GM12878 (cell line): ENCODE measurements at regions not wholly inside any gene's neighbourhood (a gene's known extent, or its start where the extent isn't known, plus 50 kb on each side); places are given as distances from the start of the nearest gene placed in this dataset.

Experiments used
- ATAC-seq: fragments of 200-7000 bp; cut with Tn5 transposase; 3 replicates; pipeline ENCODE4 v1.9.1; 2020; ENCODE audit warnings: mild to moderate bottlenecking, moderate library complexity
- BruUV-seq: library from RNA; stranded (reverse); fragments of 400-500 nt; replicated peaks from 2 replicates; lab custom pipeline; 2021; lab: Mats Ljungman, UMichigan
- CTCF ChIA-PET: fragments of 300-600 bp; sonication (Branson Sonifier 250); formaldehyde crosslinking; extraction: SDS; loops from one replicate; lab custom pipeline; 2021; ENCODE audit warnings: inconsistent platforms; lab: Yijun Ruan, JAX
- POLR2A ChIA-PET: fragments of 350-600 bp; formaldehyde crosslinking; extraction: SDS; loops from one replicate; lab custom pipeline; 2021; ENCODE audit warnings: inconsistent platforms; lab: Charles Lee
- RAD21 ChIA-PET: fragments of 300-600 bp; sonication (Branson Sonifier 250); formaldehyde crosslinking; loops from one replicate; lab custom pipeline; 2023; ENCODE audit warnings: antibody characterized with exemption; ENCODE audit not compliant: unreplicated experiment; lab: Charles Lee
- SMC1A ChIA-PET: fragments of 300-600 bp; sonication (Branson Sonifier 250); formaldehyde crosslinking; loops from one replicate; lab custom pipeline; 2023; ENCODE audit not compliant: unreplicated experiment, uncharacterized antibody; lab: Charles Lee
- DNase-seq: peaks from one replicate; pipeline ENCODE4 v3.0.0-alpha.2; 2011; ENCODE audit warnings: low read depth, low spot score
- FAIRE-seq: peaks from 3 replicates; lab custom pipeline; 2011; peaks lifted over from hg19 to GRCh38; lab: Jason Lieb, UNC
- H2AFZ ChIP-seq: 2 replicates; pipeline ENCODE4 v1.6.0; 2011; ENCODE audit warnings: low read depth, low read length, control low read depth; ENCODE audit not compliant: control insufficient read depth
- H3K27ac ChIP-seq: 2 replicates; pipeline ENCODE4 v1.5.1; 2011; ENCODE audit warnings: control low read depth; ENCODE audit not compliant: control insufficient read depth, insufficient read depth
- H3K27me3 ChIP-seq, 2 experiments: replicated peaks in 1 of 2; 2 replicates each; pipeline versions ENCODE4 v1.6.0 to v1.6.1; 2011; ENCODE audit warnings: low read length in 1 of 2; ENCODE audit not compliant: control insufficient read depth in 2 of 2, insufficient read depth in 2 of 2
- H3K36me3 ChIP-seq, 2 experiments: 2 replicates each; pipeline ENCODE4 v1.5.1; 2011; ENCODE audit warnings: low read length in 1 of 2; ENCODE audit not compliant: control insufficient read depth in 2 of 2, insufficient read depth in 2 of 2
- H3K4me1 ChIP-seq: 2 replicates; pipeline ENCODE4 v1.6.1; 2011; ENCODE audit warnings: mild to moderate bottlenecking, low read length, moderate library complexity, mixed read lengths; ENCODE audit not compliant: control insufficient read depth, insufficient read depth
- H3K4me2 ChIP-seq: 2 replicates; pipeline ENCODE4 v1.6.0; 2011; ENCODE audit warnings: control low read depth; ENCODE audit not compliant: control insufficient read depth, insufficient read depth
- H3K4me3 ChIP-seq: fragments of 200-600 bp; sonication (generic); 2 replicates; pipeline ENCODE4 v1.5.1; 2016
- H3K79me2 ChIP-seq: 2 replicates; pipeline ENCODE4 v1.6.0; 2011; ENCODE audit warnings: low read length; ENCODE audit not compliant: control insufficient read depth, insufficient read depth
- H3K9ac ChIP-seq: 2 replicates; pipeline ENCODE4 v1.8.0; 2011; ENCODE audit warnings: low read length, control low read depth, mixed read lengths; ENCODE audit not compliant: control insufficient read depth, insufficient read depth
- H3K9me3 ChIP-seq: replicated peaks from 3 replicates; pipeline ENCODE4 v1.5.1; 2011; ENCODE audit warnings: mild to moderate bottlenecking, low read length; ENCODE audit not compliant: control insufficient read depth, insufficient read depth
- H4K20me1 ChIP-seq: 2 replicates; pipeline ENCODE4 v1.6.0; 2011; ENCODE audit not compliant: control insufficient read depth, insufficient read depth
- BACH1 ChIP-seq: fragments of 450-650 bp; IDR thresholded peaks from 2 replicates; pipeline ENCODE4 v1.6.1; 2017; ENCODE audit warnings: mild to moderate bottlenecking, borderline replicate concordance
- ESRRA ChIP-seq: IDR thresholded peaks from 2 replicates; pipeline ENCODE4 v1.6.1; 2012; ENCODE audit warnings: mild to moderate bottlenecking, low read length, improper control_type of control experiment
- FOXM1 ChIP-seq: IDR thresholded peaks from 2 replicates; pipeline ENCODE4 v1.6.1; 2012; ENCODE audit warnings: low read depth, mild to moderate bottlenecking, inconsistent platforms, low read length, moderate library complexity
- HCFC1 ChIP-seq: fragments of 150-350 bp; IDR thresholded peaks from 2 replicates; pipeline ENCODE4 v1.6.1; 2014; ENCODE audit warnings: low read length
- ZZZ3 ChIP-seq: IDR thresholded peaks from 2 replicates; pipeline ENCODE4 v1.6.1; 2011; ENCODE audit warnings: low read depth; ENCODE audit not compliant: control insufficient read depth, insufficient read length
- WGBS: methylation state at CpG from one replicate; pipeline ENCODE4 v1.1.6; 2016; ENCODE audit warnings: low lambda C conversion rate; ENCODE audit not compliant: insufficient replicate concordance, insufficient coverage; ENCODE audit errors: missing lambda C conversion rate; 5-methylcytosine and 5-hydroxymethylcytosine counted together
- in situ Hi-C: fragments of 300-500 bp; cut with MboI; formaldehyde crosslinking; loops from 9 replicates; pipeline ENCODE4 v1.14.3; 2018; ENCODE audit warnings: mixed read lengths
- intact Hi-C: fragments of 100-400 bp; cut with micrococcal nuclease; formaldehyde crosslinking; loops from one replicate; pipeline ENCODE4 v1.14.2; 2022; ENCODE audit not compliant: unreplicated experiment
- TF ChIP-seq, protein P1 (sequence below): fragments of 450-650 bp; formaldehyde crosslinking; IDR thresholded peaks from 2 replicates; pipeline ENCODE4 v1.5.0; 2022; ENCODE audit warnings: mild to moderate bottlenecking, missing genetic modification characterization
- TF ChIP-seq, protein P2 (sequence below): IDR thresholded peaks from 2 replicates; pipeline ENCODE4 v1.6.1; 2011; ENCODE audit warnings: borderline replicate concordance, low read depth, mild to moderate bottlenecking, moderate library complexity, mixed read lengths, low read length; ENCODE audit not compliant: insufficient read depth; ENCODE audit errors: extremely low read length
- TF ChIP-seq, protein P3 (sequence below): fragments of 150-350 bp; IDR thresholded peaks from 2 replicates; pipeline ENCODE4 v1.6.1; 2014; ENCODE audit warnings: mild to moderate bottlenecking, low read depth, low read length
- TF ChIP-seq, protein P4 (sequence below): IDR thresholded peaks from 2 replicates; pipeline ENCODE4 v1.6.1; 2011; ENCODE audit warnings: mild to moderate bottlenecking, low read depth, low read length, moderate library complexity; ENCODE audit not compliant: insufficient replicate concordance

DNA sequence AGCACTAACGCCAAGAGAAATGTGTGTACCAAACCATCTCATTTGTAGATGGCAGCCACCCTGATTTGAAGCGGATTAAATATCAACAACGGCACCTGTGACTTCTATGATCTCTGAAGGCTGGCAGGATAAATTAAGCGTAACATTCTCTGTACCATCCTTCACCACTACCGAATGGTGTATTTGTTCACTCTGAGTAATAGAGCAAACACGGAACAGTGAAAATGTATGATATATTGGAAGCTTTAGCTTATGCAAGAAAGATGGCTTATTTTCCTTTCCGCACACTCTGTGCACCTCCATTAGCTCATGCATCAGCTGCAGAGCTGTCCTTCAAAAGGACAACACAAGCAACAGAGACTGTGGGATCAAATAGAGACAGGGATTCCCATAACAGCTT is 431.1 kb downstream of the PRELID2 start (continued):
- TF ChIP-seq, protein P1, sequence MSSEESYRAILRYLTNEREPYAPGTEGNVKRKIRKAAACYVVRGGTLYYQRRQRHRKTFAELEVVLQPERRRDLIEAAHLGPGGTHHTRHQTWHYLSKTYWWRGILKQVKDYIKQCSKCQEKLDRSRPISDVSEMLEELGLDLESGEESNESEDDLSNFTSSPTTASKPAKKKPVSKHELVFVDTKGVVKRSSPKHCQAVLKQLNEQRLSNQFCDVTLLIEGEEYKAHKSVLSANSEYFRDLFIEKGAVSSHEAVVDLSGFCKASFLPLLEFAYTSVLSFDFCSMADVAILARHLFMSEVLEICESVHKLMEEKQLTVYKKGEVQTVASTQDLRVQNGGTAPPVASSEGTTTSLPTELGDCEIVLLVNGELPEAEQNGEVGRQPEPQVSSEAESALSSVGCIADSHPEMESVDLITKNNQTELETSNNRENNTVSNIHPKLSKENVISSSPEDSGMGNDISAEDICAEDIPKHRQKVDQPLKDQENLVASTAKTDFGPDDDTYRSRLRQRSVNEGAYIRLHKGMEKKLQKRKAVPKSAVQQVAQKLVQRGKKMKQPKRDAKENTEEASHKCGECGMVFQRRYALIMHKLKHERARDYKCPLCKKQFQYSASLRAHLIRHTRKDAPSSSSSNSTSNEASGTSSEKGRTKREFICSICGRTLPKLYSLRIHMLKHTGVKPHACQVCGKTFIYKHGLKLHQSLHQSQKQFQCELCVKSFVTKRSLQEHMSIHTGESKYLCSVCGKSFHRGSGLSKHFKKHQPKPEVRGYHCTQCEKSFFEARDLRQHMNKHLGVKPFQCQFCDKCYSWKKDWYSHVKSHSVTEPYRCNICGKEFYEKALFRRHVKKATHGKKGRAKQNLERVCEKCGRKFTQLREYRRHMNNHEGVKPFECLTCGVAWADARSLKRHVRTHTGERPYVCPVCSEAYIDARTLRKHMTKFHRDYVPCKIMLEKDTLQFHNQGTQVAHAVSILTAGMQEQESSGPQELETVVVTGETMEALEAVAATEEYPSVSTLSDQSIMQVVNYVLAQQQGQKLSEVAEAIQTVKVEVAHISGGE (CRISPR knock-in tag), result no peak
- TF ChIP-seq, protein P2, sequence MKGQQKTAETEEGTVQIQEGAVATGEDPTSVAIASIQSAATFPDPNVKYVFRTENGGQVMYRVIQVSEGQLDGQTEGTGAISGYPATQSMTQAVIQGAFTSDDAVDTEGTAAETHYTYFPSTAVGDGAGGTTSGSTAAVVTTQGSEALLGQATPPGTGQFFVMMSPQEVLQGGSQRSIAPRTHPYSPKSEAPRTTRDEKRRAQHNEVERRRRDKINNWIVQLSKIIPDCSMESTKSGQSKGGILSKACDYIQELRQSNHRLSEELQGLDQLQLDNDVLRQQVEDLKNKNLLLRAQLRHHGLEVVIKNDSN, result no peak

DNA sequence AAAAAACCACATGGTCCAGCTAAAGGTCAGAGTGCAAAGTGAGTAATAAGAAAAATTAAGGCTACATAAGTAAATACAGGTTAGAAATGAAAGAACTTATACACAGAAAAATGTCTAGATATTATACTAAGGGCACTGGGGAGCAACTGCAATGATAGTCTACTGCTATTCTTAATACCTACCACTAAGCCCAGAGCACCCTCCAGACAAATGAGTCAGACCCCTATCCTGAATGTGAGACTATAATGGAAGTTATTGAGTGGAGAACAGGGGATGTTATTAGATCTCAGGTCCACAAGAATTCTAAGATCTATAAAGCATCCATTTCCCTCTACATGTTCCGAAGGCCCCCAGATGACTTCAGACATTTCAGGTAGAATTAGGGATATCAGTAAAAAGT is 438.3 kb downstream of the PRELID2 start:
- H3K27ac ChIP-seq, result no peak overlapping the region
- H3K4me1 ChIP-seq, result no peaks in the 10 kb centered on the region
- H3K36me3 ChIP-seq, result no peaks in the 10 kb centered on the region
- H3K4me3 ChIP-seq, result no peak overlapping the region
- no peaks in the 10 kb centered on the region for H3K27me3 ChIP-seq
- H3K79me2 ChIP-seq, result no peaks in the 10 kb centered on the region
- intact Hi-C loops (no loop called here), in situ Hi-C loops (no loop called here)
- no peak for DNase-seq
- ATAC-seq, result no peak
- SMC1A ChIA-PET, result interaction anchor here (1.3 kb wide), 1 partner anchor 12 kb away, joined by 3 read pairs; no protein-coding TSS in a partner anchor
- CTCF ChIA-PET, result no interaction called here
- H3K9ac ChIP-seq, result no peak overlapping the region
- no peak overlapping the region for H2AFZ ChIP-seq
- WGBS, result 18% methylated on average over 1 of the region's 1 CpG
- H3K4me2 ChIP-seq, result no peak overlapping the region
- H3K9me3 ChIP-seq, result no peaks in the 10 kb centered on the region
- no peaks in the 10 kb centered on the region for H4K20me1 ChIP-seq
- no TSS peak for BruUV-seq
- POLR2A ChIA-PET, result no interaction called here
- RAD21 ChIA-PET, result no interaction called here
- FAIRE-seq, result no peak
- TF ChIP-seq ZZZ3 (no peak), ESRRA (no peak), FOXM1 (no peak), HCFC1 (no peak), BACH1 (no peak)
- TF ChIP-seq, protein P1 (CRISPR knock-in tag), result no peak
- TF ChIP-seq, protein P3, sequence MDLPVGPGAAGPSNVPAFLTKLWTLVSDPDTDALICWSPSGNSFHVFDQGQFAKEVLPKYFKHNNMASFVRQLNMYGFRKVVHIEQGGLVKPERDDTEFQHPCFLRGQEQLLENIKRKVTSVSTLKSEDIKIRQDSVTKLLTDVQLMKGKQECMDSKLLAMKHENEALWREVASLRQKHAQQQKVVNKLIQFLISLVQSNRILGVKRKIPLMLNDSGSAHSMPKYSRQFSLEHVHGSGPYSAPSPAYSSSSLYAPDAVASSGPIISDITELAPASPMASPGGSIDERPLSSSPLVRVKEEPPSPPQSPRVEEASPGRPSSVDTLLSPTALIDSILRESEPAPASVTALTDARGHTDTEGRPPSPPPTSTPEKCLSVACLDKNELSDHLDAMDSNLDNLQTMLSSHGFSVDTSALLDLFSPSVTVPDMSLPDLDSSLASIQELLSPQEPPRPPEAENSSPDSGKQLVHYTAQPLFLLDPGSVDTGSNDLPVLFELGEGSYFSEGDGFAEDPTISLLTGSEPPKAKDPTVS, result no peak
- TF ChIP-seq, protein P4, sequence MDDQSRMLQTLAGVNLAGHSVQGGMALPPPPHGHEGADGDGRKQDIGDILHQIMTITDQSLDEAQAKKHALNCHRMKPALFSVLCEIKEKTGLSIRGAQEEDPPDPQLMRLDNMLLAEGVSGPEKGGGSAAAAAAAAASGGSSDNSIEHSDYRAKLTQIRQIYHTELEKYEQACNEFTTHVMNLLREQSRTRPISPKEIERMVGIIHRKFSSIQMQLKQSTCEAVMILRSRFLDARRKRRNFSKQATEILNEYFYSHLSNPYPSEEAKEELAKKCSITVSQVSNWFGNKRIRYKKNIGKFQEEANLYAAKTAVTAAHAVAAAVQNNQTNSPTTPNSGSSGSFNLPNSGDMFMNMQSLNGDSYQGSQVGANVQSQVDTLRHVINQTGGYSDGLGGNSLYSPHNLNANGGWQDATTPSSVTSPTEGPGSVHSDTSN, result no peak
